ENCODE measurements at regions not wholly inside any gene's neighbourhood (a gene's known extent, or its start where the extent isn't known, plus 50 kb on each side); places are given as distances from the start of the nearest gene placed in this dataset.

- TF ChIP-seq CTCF (IDR thresholded peaks at IDR 0.05; ENCODE audit: low read length) (no peak), EZH2 (IDR thresholded peaks at IDR 0.05; ENCODE audit: borderline replicate concordance, low read length) (no peak)
These were observed 120.7 kb downstream of the RDH14 start for GRCh38 chr2:18439716-18440115.
